NB4 (cell line): ENCODE measurements at regions not wholly inside any gene's neighbourhood (a gene's known extent, or its start where the extent isn't known, plus 50 kb on each side); places are given as distances from the start of the nearest gene placed in this dataset.

Source experiments
- DNase-seq: peaks from one replicate; pipeline ENCODE4 v3.0.0; 2010; ENCODE audit warnings: low read depth
- H3K4me3 ChIP-seq: one replicate; pipeline ENCODE4 v1.5.1; 2011; ENCODE audit warnings: mild to moderate bottlenecking, low read depth, low read length, moderate library complexity
- MYC ChIP-seq: IDR thresholded peaks from 2 replicates; pipeline ENCODE4 v1.6.1; 2011; ENCODE audit warnings: low read depth, low read length
- POLR2A ChIP-seq: IDR thresholded peaks from 2 replicates; pipeline ENCODE4 v1.6.1; 2011; ENCODE audit warnings: mild to moderate bottlenecking; ENCODE audit not compliant: insufficient read length; ENCODE audit errors: extremely low read depth
- TF ChIP-seq, protein P1 (sequence below): IDR thresholded peaks from one replicate; pipeline ENCODE4 v1.5.1; 2012; ENCODE audit warnings: low read depth, low read length
- TF ChIP-seq, protein P2 (sequence below): IDR thresholded peaks from 2 replicates; pipeline ENCODE4 v1.6.1; 2011; ENCODE audit warnings: low read depth, low read length

DNA sequence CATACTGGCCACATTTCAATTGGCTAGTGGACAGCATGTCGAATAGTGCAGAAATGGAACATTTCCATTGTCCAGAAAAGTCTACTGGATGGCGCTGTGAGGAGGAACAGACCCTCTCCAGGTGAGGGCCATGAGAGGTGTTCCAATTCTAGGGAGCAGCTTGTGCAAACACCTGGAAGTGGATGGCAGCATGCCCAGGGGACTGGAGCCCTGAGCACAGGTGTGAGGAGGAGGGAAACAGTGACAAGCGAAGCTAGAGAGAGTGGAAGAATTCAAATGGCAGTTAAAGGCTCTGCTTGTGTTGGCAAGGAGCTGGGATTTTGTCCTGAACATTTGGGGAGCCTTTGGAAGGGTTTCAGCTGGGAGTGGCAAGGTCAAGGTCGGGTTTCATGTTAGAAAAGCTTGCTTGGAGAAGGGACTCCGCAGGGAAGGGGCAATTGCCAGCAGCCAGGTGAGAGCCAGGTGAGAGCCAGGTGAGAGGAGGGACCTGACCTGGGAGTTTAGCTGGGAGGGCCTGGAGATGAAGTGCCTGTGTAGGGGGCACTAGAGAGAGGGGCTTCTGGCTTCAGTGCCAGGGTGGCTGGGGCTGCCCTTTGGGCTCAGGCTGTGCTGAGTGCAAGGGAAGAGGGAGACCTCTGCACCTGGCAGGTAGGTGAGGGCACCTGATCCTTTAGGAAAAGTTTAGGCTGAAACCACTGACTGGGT lies 93.8 kb downstream of the LINGO1 start:
- no peak for DNase-seq
- TF ChIP-seq, protein P1, sequence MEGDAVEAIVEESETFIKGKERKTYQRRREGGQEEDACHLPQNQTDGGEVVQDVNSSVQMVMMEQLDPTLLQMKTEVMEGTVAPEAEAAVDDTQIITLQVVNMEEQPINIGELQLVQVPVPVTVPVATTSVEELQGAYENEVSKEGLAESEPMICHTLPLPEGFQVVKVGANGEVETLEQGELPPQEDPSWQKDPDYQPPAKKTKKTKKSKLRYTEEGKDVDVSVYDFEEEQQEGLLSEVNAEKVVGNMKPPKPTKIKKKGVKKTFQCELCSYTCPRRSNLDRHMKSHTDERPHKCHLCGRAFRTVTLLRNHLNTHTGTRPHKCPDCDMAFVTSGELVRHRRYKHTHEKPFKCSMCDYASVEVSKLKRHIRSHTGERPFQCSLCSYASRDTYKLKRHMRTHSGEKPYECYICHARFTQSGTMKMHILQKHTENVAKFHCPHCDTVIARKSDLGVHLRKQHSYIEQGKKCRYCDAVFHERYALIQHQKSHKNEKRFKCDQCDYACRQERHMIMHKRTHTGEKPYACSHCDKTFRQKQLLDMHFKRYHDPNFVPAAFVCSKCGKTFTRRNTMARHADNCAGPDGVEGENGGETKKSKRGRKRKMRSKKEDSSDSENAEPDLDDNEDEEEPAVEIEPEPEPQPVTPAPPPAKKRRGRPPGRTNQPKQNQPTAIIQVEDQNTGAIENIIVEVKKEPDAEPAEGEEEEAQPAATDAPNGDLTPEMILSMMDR = no peak
- TF ChIP-seq MYC = no peak
- TF ChIP-seq POLR2A = no peak
- TF ChIP-seq, protein P2, sequence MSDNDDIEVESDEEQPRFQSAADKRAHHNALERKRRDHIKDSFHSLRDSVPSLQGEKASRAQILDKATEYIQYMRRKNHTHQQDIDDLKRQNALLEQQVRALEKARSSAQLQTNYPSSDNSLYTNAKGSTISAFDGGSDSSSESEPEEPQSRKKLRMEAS = no peak
- H3K4me3 ChIP-seq = no peak overlapping the region

DNA sequence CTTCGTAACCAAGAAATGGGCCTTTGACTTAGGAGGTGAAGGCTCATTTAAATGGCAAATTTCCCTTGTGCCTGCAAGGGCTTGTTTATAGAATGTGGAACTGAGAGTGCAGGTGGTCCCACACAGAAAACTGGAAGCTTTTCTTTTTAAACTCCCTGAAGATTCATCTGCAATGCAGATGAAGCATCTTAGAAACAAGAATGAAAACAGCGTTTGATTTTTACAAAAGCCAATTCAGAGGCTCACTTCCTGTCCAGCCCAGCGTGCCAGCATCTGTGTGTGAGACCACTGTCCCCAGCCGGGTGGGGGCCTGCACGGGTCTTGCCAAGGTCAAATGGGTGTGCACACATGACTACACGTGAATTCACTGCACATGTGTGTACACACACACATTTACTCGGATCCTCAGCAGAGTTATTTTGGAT lies 94.7 kb downstream of the LINGO1 start:
- DNase-seq = no peak
- no peak overlapping the region for H3K4me3 ChIP-seq
- TF ChIP-seq, protein P1 = no peak
- TF ChIP-seq MYC (no peak), POLR2A (no peak)
- TF ChIP-seq, protein P2 = no peak

DNA sequence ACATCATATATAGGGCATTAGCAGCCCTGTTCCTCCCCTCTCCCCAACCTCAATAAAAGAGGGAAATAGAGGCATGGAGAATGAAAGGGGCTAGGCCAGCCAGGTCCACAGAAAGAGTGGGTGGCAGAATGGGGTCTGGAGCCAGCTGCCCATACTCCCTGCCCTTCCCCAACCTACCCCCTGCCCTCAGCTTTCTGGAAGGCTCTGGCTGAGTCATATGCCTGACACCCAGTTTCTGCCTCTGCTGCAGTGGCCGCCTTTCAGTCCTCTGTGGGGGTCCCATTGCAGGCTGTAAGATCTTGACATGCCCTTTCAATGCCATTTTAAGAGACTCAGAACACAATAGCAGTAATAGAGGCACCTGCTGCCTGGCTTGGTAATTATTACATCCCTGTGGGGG lies 95.7 kb downstream of the LINGO1 start:
- DNase-seq = no peak
- H3K4me3 ChIP-seq = no peak overlapping the region
- no peak for TF ChIP-seq MYC
- TF ChIP-seq, protein P1 = no peak
- TF ChIP-seq, protein P2 = no peak
- TF ChIP-seq POLR2A = no peak

DNA sequence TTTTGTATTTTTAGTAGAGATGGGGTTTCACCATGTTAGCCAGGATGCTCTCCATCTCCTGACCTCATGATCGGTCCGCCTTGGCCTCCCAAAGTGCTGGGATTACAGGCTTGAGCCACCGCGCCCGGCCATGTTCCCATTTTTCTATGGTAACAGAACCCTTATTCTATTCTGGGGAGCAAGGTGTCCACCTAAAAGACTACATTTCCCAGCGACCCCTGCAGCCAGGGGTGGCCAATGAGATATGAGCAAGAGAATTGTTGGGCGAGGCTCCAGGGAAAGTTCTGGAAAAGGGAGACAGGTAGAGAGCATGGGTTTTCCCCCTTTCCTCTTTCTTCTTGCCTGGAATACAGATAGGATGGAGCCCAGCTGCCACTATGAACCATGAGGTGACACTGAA lies 96.9 kb downstream of the LINGO1 start:
- no peak for DNase-seq
- no peak overlapping the region for H3K4me3 ChIP-seq
- TF ChIP-seq, protein P1 = no peak
- TF ChIP-seq, protein P2 = no peak
- TF ChIP-seq MYC = no peak
- TF ChIP-seq POLR2A = no peak
